Upper lobe of right lung (tissue), 1 donor: ENCODE measurements at regions not wholly inside any gene's neighbourhood (a gene's known extent, or its start where the extent isn't known, plus 50 kb on each side); places are given as distances from the start of the nearest gene placed in this dataset.

ENCODE experiments used
- ATAC-seq: fragments of 200-7000 bp; cut with Tn5 transposase; one replicate; pipeline ENCODE4 v1.9.1; 2020; ENCODE audit warnings: mild to moderate bottlenecking, moderate library complexity
- DNase-seq: peaks from one replicate; pipeline ENCODE4 v3.0.0-alpha.2; 2020
- H3K27ac ChIP-seq: fragments of 200-600 bp; one replicate; pipeline ENCODE4 v1.8.0; 2022
- H3K27me3 ChIP-seq: fragments of 200-600 bp; one replicate; pipeline ENCODE4 v1.8.0; 2022; ENCODE audit warnings: mild to moderate bottlenecking
- H3K36me3 ChIP-seq: fragments of 200-600 bp; one replicate; pipeline ENCODE4 v1.8.0; 2022
- H3K4me1 ChIP-seq: fragments of 200-600 bp; one replicate; pipeline ENCODE4 v1.8.0; 2022
- H3K4me3 ChIP-seq: fragments of 200-600 bp; one replicate; pipeline ENCODE4 v1.8.0; 2022; ENCODE audit warnings: mild to moderate bottlenecking
- H3K9me3 ChIP-seq: fragments of 200-600 bp; one replicate; pipeline ENCODE4 v1.8.0; 2022
- intact Hi-C: fragments of 100-400 bp; cut with DNase I; formaldehyde crosslinking; loops from one replicate; pipeline ENCODE4 v1.11.0; 2022
- TF ChIP-seq, protein P1 (sequence below): fragments of 200-600 bp; IDR thresholded peaks from one replicate; pipeline ENCODE4 v1.8.0; 2022; ENCODE audit warnings: antibody characterized with exemption
- donor health status: DM: no; HTN: yes; CAD: no; lungs with severe emphysema.

DNA sequence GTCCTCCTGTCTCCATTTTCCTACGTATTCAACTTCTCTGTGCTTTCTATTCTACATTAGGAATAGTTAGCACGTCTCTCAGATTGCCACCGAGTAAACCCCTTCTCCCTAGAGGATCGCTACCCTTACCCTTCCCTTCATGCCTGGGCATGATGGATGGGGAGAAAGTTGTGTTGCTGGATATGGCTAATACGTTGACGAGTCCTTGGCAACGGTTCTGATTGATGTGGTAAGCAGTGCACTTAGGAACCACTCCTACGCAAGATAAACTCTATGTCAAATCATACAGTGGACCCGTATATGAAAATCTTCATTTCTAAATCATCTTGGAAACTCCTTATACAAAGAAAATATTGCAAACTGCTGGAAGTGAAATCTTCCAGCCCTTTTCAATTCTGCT lies 224.5 kb downstream of the EFNB2 start:
- H3K4me1 ChIP-seq, result no peaks in the 10 kb centered on the region
- intact Hi-C loops, result no loop called here
- no peaks in the 10 kb centered on the region for H3K9me3 ChIP-seq
- TF ChIP-seq, protein P1, sequence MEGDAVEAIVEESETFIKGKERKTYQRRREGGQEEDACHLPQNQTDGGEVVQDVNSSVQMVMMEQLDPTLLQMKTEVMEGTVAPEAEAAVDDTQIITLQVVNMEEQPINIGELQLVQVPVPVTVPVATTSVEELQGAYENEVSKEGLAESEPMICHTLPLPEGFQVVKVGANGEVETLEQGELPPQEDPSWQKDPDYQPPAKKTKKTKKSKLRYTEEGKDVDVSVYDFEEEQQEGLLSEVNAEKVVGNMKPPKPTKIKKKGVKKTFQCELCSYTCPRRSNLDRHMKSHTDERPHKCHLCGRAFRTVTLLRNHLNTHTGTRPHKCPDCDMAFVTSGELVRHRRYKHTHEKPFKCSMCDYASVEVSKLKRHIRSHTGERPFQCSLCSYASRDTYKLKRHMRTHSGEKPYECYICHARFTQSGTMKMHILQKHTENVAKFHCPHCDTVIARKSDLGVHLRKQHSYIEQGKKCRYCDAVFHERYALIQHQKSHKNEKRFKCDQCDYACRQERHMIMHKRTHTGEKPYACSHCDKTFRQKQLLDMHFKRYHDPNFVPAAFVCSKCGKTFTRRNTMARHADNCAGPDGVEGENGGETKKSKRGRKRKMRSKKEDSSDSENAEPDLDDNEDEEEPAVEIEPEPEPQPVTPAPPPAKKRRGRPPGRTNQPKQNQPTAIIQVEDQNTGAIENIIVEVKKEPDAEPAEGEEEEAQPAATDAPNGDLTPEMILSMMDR, result no peak
- H3K27me3 ChIP-seq, result no peaks in the 10 kb centered on the region
- DNase-seq (no peak), ATAC-seq (no peak)
- H3K4me3 ChIP-seq, result no peak overlapping the region
- no peak overlapping the region for H3K27ac ChIP-seq
- no peaks in the 10 kb centered on the region for H3K36me3 ChIP-seq

GRCh38 chr13:106310291-106310865 lies 225.1 kb downstream of the EFNB2 start:
- Histone ChIP-seq H3K4me1 (no peaks in the 10 kb centered on the region), H3K27ac (no peak overlapping the region), H3K36me3 (no peaks in the 10 kb centered on the region), H3K4me3 (no peak overlapping the region), H3K9me3 (no peaks in the 10 kb centered on the region), H3K27me3 (no peaks in the 10 kb centered on the region)
- no peak for DNase-seq
- ATAC-seq, result no peak
- TF ChIP-seq, protein P1, result no peak
- intact Hi-C loops, result no loop called here

GRCh38 chr13:106306748-106307277 lies 228.6 kb downstream of the EFNB2 start:
- no peaks in the 10 kb centered on the region for H3K9me3 ChIP-seq
- no peak overlapping the region for H3K27ac ChIP-seq
- TF ChIP-seq, protein P1, result no peak
- DNase-seq, result no peak
- no peaks in the 10 kb centered on the region for H3K4me1 ChIP-seq
- H3K36me3 ChIP-seq, result no peaks in the 10 kb centered on the region
- no peaks in the 10 kb centered on the region for H3K27me3 ChIP-seq
- ATAC-seq, result no peak
- intact Hi-C loops, result no loop called here
- H3K4me3 ChIP-seq, result no peak overlapping the region

DNA sequence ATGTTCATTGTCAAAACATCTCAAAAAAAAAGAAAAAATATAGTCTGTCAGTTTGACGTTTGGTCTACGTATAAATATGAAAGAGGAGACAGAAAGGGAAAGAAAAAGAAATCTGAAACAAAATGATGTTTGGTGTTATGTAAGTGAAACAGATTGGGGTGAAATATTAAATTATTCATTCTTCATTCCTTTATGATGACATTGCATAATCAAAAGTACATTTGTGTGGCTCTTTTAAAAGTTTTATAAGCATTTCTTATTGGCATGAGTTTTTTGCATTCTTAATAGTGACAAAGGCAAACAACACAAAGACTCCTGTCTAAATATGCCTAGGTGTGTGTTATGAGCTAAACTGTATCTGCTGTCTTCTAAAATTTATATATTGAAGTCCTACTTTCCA lies 232.6 kb downstream of the EFNB2 start:
- DNase-seq (no peak), ATAC-seq (no peak)
- Histone ChIP-seq H3K9me3 (no peaks in the 10 kb centered on the region), H3K27me3 (no peaks in the 10 kb centered on the region), H3K36me3 (no peaks in the 10 kb centered on the region), H3K4me1 (no peaks in the 10 kb centered on the region), H3K4me3 (no peak overlapping the region), H3K27ac (no peak overlapping the region)
- TF ChIP-seq, protein P1, result no peak
- intact Hi-C loops, result no loop called here

DNA sequence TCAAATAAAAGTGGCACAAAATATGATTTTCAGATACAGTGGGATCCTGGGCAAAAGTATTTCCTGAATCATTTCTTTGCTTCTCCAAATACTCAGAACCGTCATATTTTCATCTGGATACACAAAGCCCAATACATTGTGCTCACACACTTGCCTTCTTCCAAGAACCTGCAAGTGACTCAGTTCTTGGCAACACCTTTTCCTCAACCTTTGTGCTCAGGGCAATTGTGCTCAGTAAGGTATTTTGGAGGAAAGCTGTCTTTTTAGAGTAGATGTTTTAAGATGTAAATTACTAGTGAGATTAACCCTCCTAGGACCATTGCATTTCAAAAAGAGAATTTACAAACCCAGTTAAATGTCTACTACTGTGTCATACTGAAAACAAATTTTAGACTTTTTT lies 233.5 kb downstream of the EFNB2 start:
- Histone ChIP-seq H3K27ac (no peak overlapping the region), H3K36me3 (no peaks in the 10 kb centered on the region), H3K9me3 (no peaks in the 10 kb centered on the region), H3K4me3 (no peak overlapping the region), H3K27me3 (no peaks in the 10 kb centered on the region), H3K4me1 (no peaks in the 10 kb centered on the region)
- ATAC-seq, result no peak
- intact Hi-C loops, result no loop called here
- no peak for DNase-seq
- TF ChIP-seq, protein P1, result no peak

DNA sequence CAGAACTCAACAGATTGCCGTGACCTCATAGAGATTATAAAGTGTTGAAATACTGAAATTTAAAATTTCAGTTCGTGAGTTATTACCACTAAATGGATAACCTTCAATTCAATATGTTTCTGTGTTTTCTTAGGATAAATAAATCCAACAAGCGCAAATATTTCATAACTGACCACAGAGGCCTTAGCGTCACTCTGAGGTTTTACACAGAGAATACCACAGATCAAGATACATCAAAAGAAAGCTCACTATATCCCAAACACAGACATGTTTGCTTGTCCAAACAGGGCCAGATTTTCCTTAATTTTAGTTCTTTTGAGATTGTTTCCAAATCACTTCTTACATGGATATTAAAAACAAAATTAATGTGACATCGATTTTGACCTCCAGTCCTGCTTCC lies 235.8 kb downstream of the EFNB2 start:
- Histone ChIP-seq H3K4me3 (no peak overlapping the region), H3K36me3 (no peaks in the 10 kb centered on the region), H3K27ac (no peak overlapping the region), H3K27me3 (no peaks in the 10 kb centered on the region), H3K4me1 (no peaks in the 10 kb centered on the region), H3K9me3 (no peaks in the 10 kb centered on the region)
- DNase-seq, result no peak
- ATAC-seq, result no peak
- TF ChIP-seq, protein P1, result no peak
- intact Hi-C loops, result no loop called here
